Inferior parietal cortex (tissue), 1 donor: ENCODE measurements at regions not wholly inside any gene's neighbourhood (a gene's known extent, or its start where the extent isn't known, plus 50 kb on each side); places are given as distances from the start of the nearest gene placed in this dataset.

Experiments used
- DNase-seq: peaks from one replicate; pipeline ENCODE4 v3.0.0-alpha.2; 2016; ENCODE audit errors: extremely low spot score

DNA sequence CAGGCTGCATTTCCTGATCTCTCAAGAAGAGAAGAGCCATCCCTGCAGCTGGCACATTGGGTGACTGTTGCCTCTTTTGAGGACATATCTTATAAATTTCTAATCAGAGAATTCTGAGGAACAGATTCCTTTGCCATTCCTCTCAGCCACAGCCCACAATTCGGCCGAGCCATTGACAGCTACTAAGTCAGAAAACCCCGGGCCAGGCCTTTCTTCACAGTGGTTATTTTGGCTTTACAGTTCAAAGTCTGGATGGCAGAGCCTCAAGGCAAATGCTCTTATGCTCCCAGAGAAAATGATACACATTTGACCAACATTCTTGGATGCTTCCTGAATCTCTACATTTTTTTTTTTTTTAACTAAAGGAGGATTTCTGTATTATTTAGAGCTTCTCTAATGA is 138.4 kb upstream of the FRMD6 start:
- no peak for DNase-seq

DNA sequence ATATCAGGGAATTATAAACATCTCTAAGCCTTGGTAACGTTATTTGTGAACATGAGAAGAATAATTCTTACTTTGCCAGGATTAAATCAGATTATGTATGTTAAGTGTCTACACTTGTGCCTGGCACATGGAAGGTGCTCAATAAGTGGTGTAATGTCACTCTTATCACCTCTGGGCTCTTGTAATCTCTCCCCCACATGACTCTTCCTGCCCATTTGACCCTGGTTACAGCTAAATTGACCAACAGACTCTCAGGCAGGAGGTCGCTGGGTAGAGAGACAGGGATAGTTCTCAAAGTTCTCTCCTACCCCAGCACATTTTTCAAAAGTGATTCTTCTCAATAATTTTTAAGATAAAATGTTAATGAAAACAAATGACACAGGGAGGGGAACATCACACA is 137.8 kb upstream of the FRMD6 start:
- DNase-seq = no peak

DNA sequence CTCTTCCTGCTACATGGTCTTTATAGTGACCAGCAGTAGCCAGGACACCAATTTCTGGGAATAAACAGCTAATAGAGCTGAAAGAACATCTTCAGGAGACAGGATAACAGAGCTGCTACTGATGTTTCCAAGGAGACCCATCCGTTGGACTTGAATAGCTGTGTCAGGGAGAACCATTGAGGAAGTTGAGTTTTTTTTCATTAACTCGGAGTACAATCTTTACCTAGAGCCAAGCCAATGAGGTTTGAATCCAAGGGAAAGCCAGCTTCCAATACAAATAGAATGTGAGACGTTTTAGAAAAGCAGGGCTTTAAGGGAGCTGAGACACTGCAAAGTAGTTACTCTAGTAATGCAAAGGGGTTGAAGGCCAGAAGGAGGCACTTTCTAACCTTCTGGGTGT is 136.1 kb upstream of the FRMD6 start:
- no peak for DNase-seq

DNA sequence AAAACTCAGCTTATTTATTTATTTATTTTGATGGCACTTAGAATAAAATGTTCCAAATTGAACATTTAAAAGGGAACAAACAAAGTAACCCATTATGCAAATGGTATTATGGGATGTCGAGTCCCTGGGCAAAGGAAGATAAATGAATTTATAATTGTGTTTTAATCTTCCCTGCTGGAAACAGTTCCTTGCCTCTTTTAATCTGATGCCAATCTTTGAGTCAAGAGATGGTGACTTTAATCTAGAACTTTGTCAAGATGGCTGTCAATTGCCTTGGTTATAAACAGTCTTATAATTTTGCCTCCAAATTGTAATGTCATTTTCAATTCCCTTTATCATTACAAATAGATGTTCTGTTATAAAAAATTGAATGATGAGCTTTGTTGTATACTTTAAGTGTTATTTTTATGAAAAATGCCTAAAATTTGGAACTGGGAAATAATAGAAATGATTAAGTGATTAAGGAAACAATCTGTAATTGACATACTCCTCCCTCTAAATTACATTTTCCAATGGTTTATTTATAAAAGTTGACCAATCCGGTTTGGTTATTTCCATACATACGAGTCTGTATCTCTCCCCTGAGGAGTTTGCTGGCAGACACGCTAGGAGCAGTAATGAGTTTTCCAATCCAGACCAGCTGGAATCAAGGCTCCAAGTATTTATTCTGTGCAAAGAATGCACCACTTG is 134.9 kb upstream of the FRMD6 start:
- no peak for DNase-seq

- no peak for DNase-seq
These were observed 133.4 kb upstream of the FRMD6 start for GRCh38 chr14:51518280-51518679.

DNA sequence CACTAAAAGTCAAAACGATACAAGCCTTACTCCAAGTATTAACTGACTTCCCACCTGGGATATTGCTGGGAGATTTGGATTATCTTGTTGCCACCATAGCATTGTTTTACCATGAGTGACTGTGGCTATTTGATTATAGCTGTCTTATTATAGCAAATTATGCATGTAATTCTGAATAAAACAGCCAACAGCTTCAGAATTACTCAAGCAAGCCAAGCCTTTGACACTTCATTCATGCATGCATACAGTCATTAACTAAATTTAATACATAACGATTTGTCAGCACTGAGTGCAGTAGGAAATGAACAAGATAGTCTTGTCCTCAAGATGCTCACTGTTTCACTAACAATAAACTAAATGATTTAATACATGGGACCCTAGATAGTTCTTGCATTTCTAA is 133.0 kb upstream of the FRMD6 start:
- DNase-seq = no peak

DNA sequence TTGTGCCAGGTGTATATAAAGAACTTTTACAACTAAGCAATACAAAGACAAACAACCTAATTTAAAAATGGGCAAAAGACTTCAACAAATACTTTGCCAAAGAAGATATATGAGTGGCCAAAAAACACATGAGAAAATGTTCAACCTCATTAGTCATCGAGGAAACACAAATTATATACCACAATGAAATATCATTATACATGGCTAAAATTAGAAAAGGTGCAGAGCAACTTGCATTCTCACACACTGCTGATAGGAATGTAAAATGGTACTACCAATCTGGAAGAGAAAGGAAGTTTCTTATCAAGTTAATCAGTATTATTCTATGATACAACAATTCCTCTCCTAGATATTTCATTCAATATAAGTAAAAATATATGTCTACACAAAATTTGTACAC is 131.6 kb upstream of the FRMD6 start:
- DNase-seq = no peak

DNA sequence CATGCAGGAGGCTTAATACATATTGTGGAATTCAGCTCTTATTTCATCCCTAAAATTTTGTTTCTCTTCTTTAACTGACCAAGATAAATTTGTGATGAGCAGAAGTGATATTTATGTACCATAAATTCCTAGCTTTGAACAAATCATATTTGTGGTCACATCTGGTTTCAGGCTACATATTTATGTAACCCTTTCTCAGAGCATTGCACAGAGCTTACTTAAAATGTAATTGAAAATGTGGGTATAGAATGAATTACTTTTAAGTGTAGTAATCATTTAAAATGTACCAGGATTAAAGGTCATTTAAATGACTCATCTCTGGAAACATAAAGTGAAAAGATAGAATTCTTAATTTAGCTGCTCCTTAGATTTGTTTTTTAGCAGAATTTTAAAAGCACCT is 129.9 kb upstream of the FRMD6 start:
- no peak for DNase-seq

DNA sequence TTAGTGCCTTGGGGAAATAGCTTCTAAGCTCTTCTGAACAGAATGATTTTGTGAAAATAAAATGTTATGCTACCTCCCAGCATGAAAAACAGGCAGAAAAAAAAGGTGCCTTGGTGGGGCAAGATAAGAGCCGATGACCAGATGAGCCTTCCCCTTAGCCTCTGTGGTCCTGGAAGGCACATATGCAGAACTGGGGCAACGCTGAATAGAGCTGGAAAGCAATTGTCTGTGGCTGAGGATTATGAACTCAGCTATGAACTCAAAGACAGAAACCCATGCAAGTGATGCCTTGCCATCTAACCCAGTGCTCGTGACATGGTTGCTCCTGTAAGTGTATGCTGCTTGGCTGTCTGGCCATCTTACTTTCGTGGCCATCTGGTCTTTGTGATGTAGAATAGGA is 128.5 kb upstream of the FRMD6 start:
- no peak for DNase-seq

- no peak for DNase-seq
These were observed 126.0 kb upstream of the FRMD6 start for GRCh38 chr14:51525739-51526138.

DNA sequence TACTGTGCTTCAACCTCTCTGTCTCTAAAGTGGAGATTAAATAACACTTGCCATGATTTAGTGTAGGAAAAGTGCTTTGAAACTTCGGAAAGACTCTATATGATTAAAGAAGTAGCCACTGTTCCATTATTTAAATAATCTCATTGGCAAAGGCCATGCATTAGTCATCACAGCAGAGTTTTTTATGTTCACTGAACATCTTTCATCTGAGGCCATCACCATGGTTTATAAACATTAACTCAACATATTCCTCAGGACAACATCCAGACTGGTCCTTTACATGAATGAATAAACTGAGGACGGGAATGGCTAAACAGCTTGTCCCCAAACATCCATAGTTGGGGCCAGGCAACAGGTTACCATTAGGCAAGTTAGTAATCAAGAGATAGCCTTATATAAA is 124.6 kb upstream of the FRMD6 start:
- no peak for DNase-seq

GRCh38 chr14:51529736-51530135 is 122.0 kb upstream of the FRMD6 start:
- no peak for DNase-seq

GRCh38 chr14:51533160-51533559 is 118.5 kb upstream of the FRMD6 start:
- DNase-seq = no peak

GRCh38 chr14:51533872-51534553 is 117.7 kb upstream of the FRMD6 start:
- DNase-seq = no peak

GRCh38 chr14:51534610-51535011 is 117.1 kb upstream of the FRMD6 start:
- no peak for DNase-seq

DNA sequence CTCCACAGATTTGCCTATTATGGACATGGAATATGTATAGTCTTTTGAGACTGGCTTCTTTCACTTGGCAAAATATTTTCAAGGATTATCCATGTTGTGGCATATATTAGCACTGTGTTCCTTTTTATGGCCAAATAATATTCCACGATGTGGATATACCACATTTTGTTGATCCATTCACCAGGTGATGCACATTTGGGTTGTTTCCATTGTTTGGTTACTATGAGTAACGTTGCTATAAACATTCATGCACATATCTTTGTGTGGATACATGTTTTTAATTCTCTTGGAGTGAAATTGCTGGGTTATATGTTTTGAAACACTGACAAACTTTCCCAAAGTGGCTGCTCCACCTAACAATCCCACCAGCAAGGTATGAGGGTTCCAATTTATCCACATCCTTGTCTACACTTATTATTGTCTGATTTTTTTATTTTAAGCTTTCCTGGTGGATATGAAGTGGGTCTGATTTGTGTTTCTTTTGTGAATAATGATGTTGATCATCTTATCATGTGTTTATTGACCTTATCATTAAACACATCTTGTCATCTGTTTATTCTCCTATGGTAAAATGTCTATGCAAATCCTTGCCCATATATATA is 116.2 kb upstream of the FRMD6 start:
- DNase-seq = no peak

GRCh38 chr14:51538973-51539372 is 112.7 kb upstream of the FRMD6 start:
- no peak for DNase-seq

DNA sequence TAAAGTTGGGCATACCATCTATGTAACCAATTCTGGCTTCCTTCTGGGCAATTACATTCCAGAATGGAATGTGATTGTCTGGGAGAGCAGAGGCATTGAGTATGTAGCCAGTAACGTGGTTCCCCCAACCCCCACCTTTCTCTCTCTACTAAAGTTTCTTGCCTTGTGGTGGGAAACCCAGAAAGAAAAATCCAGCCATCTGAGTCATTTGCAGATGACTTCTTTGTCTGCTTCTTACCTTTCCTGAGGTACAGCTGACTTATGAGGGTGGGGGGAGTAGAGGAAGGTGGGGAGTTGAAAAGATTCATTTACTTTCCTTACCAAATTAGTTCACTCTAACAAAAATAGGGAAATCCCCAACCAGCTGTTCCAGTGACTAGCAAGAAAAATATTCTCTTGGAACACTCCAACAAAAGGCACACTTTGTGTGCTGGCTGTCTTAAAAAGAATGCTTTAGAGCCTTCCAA is 112.1 kb upstream of the FRMD6 start:
- DNase-seq = no peak

DNA sequence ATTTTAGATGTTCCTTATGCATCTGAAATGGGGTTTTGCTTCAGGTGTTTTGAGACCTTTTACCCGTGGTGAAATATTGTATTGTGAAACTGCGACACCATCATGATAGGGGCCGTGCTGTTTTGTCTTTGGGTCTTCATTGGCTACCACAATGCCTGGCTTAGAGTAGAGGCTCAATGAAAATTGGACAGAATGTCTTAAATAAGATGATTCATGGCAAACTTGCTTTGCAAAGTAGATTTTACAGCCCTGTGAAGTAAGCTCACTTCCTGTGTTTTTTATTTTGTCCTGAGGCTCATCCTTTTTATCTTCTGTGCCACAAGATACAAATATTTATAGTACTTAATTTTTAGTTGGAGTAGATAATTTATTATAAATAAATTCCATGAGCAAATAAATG is 111.3 kb upstream of the FRMD6 start:
- no peak for DNase-seq

- DNase-seq = no peak
These were observed 107.2 kb upstream of the FRMD6 start for GRCh38 chr14:51544471-51544870.

- DNase-seq = no peak
These were observed 106.8 kb upstream of the FRMD6 start for GRCh38 chr14:51544901-51545300.

GRCh38 chr14:51545396-51545795 is 106.3 kb upstream of the FRMD6 start:
- DNase-seq = no peak

GRCh38 chr14:51546099-51546498 is 105.6 kb upstream of the FRMD6 start:
- DNase-seq = no peak
